ENCODE measurements at regions not wholly inside any gene's neighbourhood (a gene's known extent, or its start where the extent isn't known, plus 50 kb on each side); places are given as distances from the start of the nearest gene placed in this dataset.

DNA sequence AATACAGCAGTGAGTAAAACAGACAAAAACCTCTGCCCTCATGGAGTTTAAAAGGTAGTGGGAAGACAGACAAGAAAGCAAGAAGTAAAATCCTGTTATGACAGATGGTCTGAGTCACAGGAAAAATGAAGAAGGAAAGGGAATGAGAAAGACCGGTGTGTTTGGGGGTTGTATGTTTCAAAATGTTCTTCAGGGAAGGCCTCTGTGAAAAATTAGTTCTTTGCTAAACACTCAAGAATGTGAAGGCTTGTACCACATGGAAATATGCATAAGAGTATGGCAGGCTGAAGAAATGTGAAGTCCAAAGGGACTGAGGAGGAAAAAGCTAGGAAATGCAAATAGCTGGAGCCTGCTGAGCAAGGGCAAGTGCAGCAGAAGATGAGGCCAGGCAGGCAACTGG is 315.9 kb upstream of the SEMA3A start:
- no peaks in the 10 kb centered on the region; a peak in 1 of 4 replicates for H3K4me1 ChIP-seq (ENCODE audit: control insufficient read depth in 1 of 2, insufficient read depth in 2 of 2, low read depth in 1 of 2, low read length in 1 of 2)
- POLR2A ChIA-PET: no interaction called here
- peak overlapping the region; percentile 23; the same call in 1 of the 2 replicates for H2AFZ ChIP-seq (ENCODE audit: low read depth)
- H3K9me3 ChIP-seq: no peaks in the 10 kb centered on the region
- H3K9me2 ChIP-seq: no peaks in the 10 kb centered on the region
- no peak overlapping the region for H3K4me3 ChIP-seq (ENCODE audit: low read depth in 2 of 2, low read length in 1 of 2)
- H4K20me1 ChIP-seq (ENCODE audit: insufficient read depth): no peaks in the 10 kb centered on the region
- WGBS (ENCODE audit: low lambda C conversion rate): 74% methylated on average over 1 of the region's 1 CpG
- H3F3A ChIP-seq (replicated peaks; ENCODE audit: insufficient read depth): no peaks in the 10 kb centered on the region
- CTCF ChIA-PET: no interaction called here
- H3K27ac ChIP-seq (ENCODE audit: low read depth in 2 of 2, low read length in 1 of 2): no peak overlapping the region; a peak in 1 of 4 replicates
- no peaks in the 10 kb centered on the region for H3K27me3 ChIP-seq (ENCODE audit: insufficient read depth)
- no peak overlapping the region for H3K4me2 ChIP-seq
- 0 out of 2 replicates have a peak, but pooled peaks have one; percentile 13 for TF ChIP-seq MEF2A (IDR thresholded peaks at IDR 0.05; ENCODE audit: borderline replicate concordance, low read depth)
- TF ChIP-seq TCF12 (IDR thresholded peaks at IDR 0.05): no peak
- TF ChIP-seq POLR2AphosphoS5 (IDR thresholded peaks at IDR 0.05; ENCODE audit: low read depth, low read length): no peak
- 0 out of 2 replicates have a peak, but pooled peaks have one; percentile 25 for TF ChIP-seq FOSL2 (IDR thresholded peaks at IDR 0.05; ENCODE audit: borderline replicate concordance, low read depth)
- TF ChIP-seq JUND (IDR thresholded peaks at IDR 0.05): peak; percentile 18; the same call in 1 of the 2 replicates
- no peaks in the 10 kb centered on the region for H3K36me3 ChIP-seq (replicated peaks in 1 of 2; ENCODE audit: control insufficient read depth in 1 of 2, insufficient read depth in 2 of 2, low read length in 1 of 2)
- H3K9ac ChIP-seq: no peak overlapping the region
- no peak for DNase-seq
- no peaks in the 10 kb centered on the region for H3K79me2 ChIP-seq (ENCODE audit: insufficient read depth)

DNA sequence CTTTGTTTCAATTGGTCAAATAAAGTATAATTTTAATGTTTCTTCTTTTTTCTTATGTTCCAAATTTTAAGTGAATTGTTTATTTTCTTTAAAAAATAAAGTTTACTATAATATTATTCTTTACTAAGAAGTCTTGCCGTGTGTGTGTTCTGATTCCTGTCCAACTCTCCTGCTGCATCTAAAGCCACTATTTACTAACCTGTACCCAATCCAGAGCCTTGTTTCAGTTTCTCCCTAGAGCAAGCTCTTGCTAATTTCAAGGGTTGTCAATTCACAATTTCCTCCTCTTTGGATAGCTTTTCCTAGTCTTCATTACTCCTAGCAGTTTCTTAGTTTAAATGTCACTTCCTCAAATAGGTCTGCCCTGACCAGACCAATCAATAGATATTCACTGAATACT is 314.9 kb upstream of the SEMA3A start:
- Histone ChIP-seq H3K4me2 (no peak overlapping the region; the same call in 1 of the 2 replicates), H4K20me1 (ENCODE audit: insufficient read depth) (no peaks in the 10 kb centered on the region), H3K9me3 (no peaks in the 10 kb centered on the region), H3K4me1 (ENCODE audit: control insufficient read depth in 1 of 2, insufficient read depth in 2 of 2, low read depth in 1 of 2, low read length in 1 of 2) (no peaks in the 10 kb centered on the region; a peak in 1 of 4 replicates), H3K27ac (ENCODE audit: low read depth in 2 of 2, low read length in 1 of 2) (no peak overlapping the region), H3K79me2 (ENCODE audit: insufficient read depth) (no peaks in the 10 kb centered on the region), H3K36me3 (replicated peaks in 1 of 2; ENCODE audit: control insufficient read depth in 1 of 2, insufficient read depth in 2 of 2, low read length in 1 of 2) (no peaks in the 10 kb centered on the region), H3K27me3 (ENCODE audit: insufficient read depth) (no peaks in the 10 kb centered on the region), H3K9ac (no peak overlapping the region), H2AFZ (ENCODE audit: low read depth) (no peak overlapping the region; the same call in 1 of the 2 replicates), H3K4me3 (ENCODE audit: low read depth in 2 of 2, low read length in 1 of 2) (no peak overlapping the region), H3F3A (replicated peaks; ENCODE audit: insufficient read depth) (no peaks in the 10 kb centered on the region), H3K9me2 (no peaks in the 10 kb centered on the region)
- no peak for DNase-seq
- WGBS (ENCODE audit: low lambda C conversion rate): 97% methylated on average over 1 of the region's 1 CpG
- no peak for TF ChIP-seq NRF1 (IDR thresholded peaks at IDR 0.05; ENCODE audit: low read depth, low read length)
- no peak for TF ChIP-seq TCF12 (IDR thresholded peaks at IDR 0.05)
- TF ChIP-seq NFIC (IDR thresholded peaks at IDR 0.05; ENCODE audit: borderline replicate concordance): no peak
- TF ChIP-seq, protein P1, sequence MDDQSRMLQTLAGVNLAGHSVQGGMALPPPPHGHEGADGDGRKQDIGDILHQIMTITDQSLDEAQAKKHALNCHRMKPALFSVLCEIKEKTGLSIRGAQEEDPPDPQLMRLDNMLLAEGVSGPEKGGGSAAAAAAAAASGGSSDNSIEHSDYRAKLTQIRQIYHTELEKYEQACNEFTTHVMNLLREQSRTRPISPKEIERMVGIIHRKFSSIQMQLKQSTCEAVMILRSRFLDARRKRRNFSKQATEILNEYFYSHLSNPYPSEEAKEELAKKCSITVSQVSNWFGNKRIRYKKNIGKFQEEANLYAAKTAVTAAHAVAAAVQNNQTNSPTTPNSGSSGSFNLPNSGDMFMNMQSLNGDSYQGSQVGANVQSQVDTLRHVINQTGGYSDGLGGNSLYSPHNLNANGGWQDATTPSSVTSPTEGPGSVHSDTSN (IDR thresholded peaks at IDR 0.05): no peak
- no peak for TF ChIP-seq SIN3A (IDR thresholded peaks at IDR 0.05; ENCODE audit: borderline replicate concordance, low read depth, low read length)
- TF ChIP-seq POLR2AphosphoS5 (IDR thresholded peaks at IDR 0.05; ENCODE audit: low read depth, low read length): no peak
- TF ChIP-seq RXRA (IDR thresholded peaks at IDR 0.05; ENCODE audit: borderline replicate concordance, low read depth): no peak
- no peak for TF ChIP-seq GATA2 (CRISPR knock-in tag; IDR thresholded peaks at IDR 0.05)
- TF ChIP-seq ELF1 (IDR thresholded peaks at IDR 0.05): no peak
- TF ChIP-seq, protein P2, sequence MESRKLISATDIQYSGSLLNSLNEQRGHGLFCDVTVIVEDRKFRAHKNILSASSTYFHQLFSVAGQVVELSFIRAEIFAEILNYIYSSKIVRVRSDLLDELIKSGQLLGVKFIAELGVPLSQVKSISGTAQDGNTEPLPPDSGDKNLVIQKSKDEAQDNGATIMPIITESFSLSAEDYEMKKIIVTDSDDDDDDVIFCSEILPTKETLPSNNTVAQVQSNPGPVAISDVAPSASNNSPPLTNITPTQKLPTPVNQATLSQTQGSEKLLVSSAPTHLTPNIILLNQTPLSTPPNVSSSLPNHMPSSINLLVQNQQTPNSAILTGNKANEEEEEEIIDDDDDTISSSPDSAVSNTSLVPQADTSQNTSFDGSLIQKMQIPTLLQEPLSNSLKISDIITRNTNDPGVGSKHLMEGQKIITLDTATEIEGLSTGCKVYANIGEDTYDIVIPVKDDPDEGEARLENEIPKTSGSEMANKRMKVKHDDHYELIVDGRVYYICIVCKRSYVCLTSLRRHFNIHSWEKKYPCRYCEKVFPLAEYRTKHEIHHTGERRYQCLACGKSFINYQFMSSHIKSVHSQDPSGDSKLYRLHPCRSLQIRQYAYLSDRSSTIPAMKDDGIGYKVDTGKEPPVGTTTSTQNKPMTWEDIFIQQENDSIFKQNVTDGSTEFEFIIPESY (IDR thresholded peaks at IDR 0.05; ENCODE audit: borderline replicate concordance, low read depth): no peak
- TF ChIP-seq FOXJ3 (CRISPR knock-in tag; IDR thresholded peaks at IDR 0.05): no peak
- TF ChIP-seq, protein P3, sequence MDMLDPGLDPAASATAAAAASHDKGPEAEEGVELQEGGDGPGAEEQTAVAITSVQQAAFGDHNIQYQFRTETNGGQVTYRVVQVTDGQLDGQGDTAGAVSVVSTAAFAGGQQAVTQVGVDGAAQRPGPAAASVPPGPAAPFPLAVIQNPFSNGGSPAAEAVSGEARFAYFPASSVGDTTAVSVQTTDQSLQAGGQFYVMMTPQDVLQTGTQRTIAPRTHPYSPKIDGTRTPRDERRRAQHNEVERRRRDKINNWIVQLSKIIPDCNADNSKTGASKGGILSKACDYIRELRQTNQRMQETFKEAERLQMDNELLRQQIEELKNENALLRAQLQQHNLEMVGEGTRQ (IDR thresholded peaks at IDR 0.05; ENCODE audit: borderline replicate concordance, low read depth, low read length): no peak
- no peak for TF ChIP-seq RCOR1 (IDR thresholded peaks at IDR 0.05; ENCODE audit: low read length)
- no peak for TF ChIP-seq GABPA (IDR thresholded peaks at IDR 0.05; ENCODE audit: low read depth)
- ChIA-PET POLR2A (no interaction called here), CTCF (no interaction called here)
